SU-DHL-6 (cell line): ENCODE measurements at regions not wholly inside any gene's neighbourhood (a gene's known extent, or its start where the extent isn't known, plus 50 kb on each side); places are given as distances from the start of the nearest gene placed in this dataset.
"Not testable (repeated sequence)": the region's sequence is repeated elsewhere in the genome, so short reads cannot be mapped to it uniquely, and the experiment has no call there.

Experiments
- CTCF ChIP-seq: fragments of 200-600 bp; sonication (generic); IDR thresholded peaks from one replicate; pipeline ENCODE4 v1.5.1; 2017; ENCODE audit warnings: antibody characterized with exemption, mild to moderate bottlenecking, low read length, moderate library complexity; ENCODE audit not compliant: insufficient read depth, poor library complexity, severe bottlenecking
- EZH2phosphoT487 ChIP-seq: fragments of 200-600 bp; sonication (generic), shearing (Covaris generic); conservative IDR thresholded peaks from 2 replicates; pipeline ENCODE4 v1.6.1; 2018; ENCODE audit warnings: mild to moderate bottlenecking, antibody characterized with exemption, low read length, moderate library complexity, mixed read lengths

- not testable (repeated sequence) for TF ChIP-seq CTCF, EZH2phosphoT487
Observed at GRCh38 chr2:87360927-87361326, 339.3 kb upstream of the PLGLB1 start.
